SK-N-SH treated with all-trans-retinoic acid at 6 μM for 48 hours (cell line): ENCODE measurements at regions not wholly inside any gene's neighbourhood (a gene's known extent, or its start where the extent isn't known, plus 50 kb on each side); places are given as distances from the start of the nearest gene placed in this dataset.

Experiments
- ATAC-seq: fragments of 200-7000 bp; cut with Tn5 transposase; 3 replicates; pipeline ENCODE4 v1.9.1; 2020; ENCODE audit warnings: mild to moderate bottlenecking, moderate library complexity
- ARNTL ChIP-seq: fragments of 450-650 bp; formaldehyde crosslinking; IDR thresholded peaks from 2 replicates; pipeline ENCODE4 v1.5.0; 2020; ENCODE audit warnings: low read depth, mild to moderate bottlenecking, moderate library complexity, borderline replicate concordance
- CREB5 ChIP-seq: fragments of 250-450 bp; sonication (Bioruptor Pico); IDR thresholded peaks from 2 replicates; pipeline ENCODE4 v1.5.1; 2020; ENCODE audit warnings: low read depth, mild to moderate bottlenecking, moderate library complexity
- CSDC2 ChIP-seq: fragments of 250-450 bp; sonication (Bioruptor Pico); IDR thresholded peaks from 2 replicates; pipeline ENCODE4 v1.5.0; 2020; ENCODE audit warnings: mild to moderate bottlenecking, moderate library complexity
- CSRNP3 ChIP-seq: fragments of 250-450 bp; sonication (Bioruptor Pico); IDR thresholded peaks from 2 replicates; pipeline ENCODE4 v1.5.1; 2021; ENCODE audit warnings: mild to moderate bottlenecking, moderate library complexity
- ESRRG ChIP-seq: fragments of 250-450 bp; sonication (Bioruptor Pico); IDR thresholded peaks from 2 replicates; pipeline ENCODE4 v1.6.1; 2021; ENCODE audit warnings: mild to moderate bottlenecking
- GLIS3 ChIP-seq: fragments of 250-450 bp; sonication (Bioruptor Pico); IDR thresholded peaks from 2 replicates; pipeline ENCODE4 v1.5.0; 2020; ENCODE audit warnings: mild to moderate bottlenecking, moderate library complexity
- ISL1 ChIP-seq: fragments of 250-450 bp; sonication (Bioruptor Pico); IDR thresholded peaks from 2 replicates; pipeline ENCODE4 v2.1.2; 2022; ENCODE audit warnings: mild to moderate bottlenecking, moderate library complexity
- OSR1 ChIP-seq: fragments of 250-450 bp; sonication (Bioruptor Pico); IDR thresholded peaks from 2 replicates; pipeline ENCODE4 v1.8.0; 2022; ENCODE audit warnings: moderate library complexity, mild to moderate bottlenecking, inconsistent platforms
- PPARA ChIP-seq: fragments of 250-450 bp; sonication (Bioruptor Pico); IDR thresholded peaks from 2 replicates; pipeline ENCODE4 v1.5.0; 2020; ENCODE audit warnings: mild to moderate bottlenecking, borderline replicate concordance
- RARB ChIP-seq: fragments of 250-450 bp; sonication (Bioruptor Pico); IDR thresholded peaks from 2 replicates; pipeline ENCODE4 v1.8.0; 2021; ENCODE audit warnings: mild to moderate bottlenecking, moderate library complexity
- SNAI2 ChIP-seq: fragments of 250-450 bp; sonication (Bioruptor Pico); IDR thresholded peaks from 2 replicates; pipeline ENCODE4 v1.5.0; 2020; ENCODE audit warnings: mild to moderate bottlenecking, moderate library complexity
- TCF4 ChIP-seq: fragments of 250-450 bp; sonication (Bioruptor Pico); IDR thresholded peaks from 2 replicates; pipeline ENCODE4 v1.8.0; 2021; ENCODE audit warnings: mild to moderate bottlenecking, moderate library complexity, borderline replicate concordance
- TOX ChIP-seq: fragments of 250-450 bp; sonication (Bioruptor Pico); IDR thresholded peaks from 2 replicates; pipeline ENCODE4 v1.8.0; 2021; ENCODE audit warnings: mild to moderate bottlenecking, moderate library complexity, borderline replicate concordance
- ZC3H10 ChIP-seq: fragments of 250-450 bp; sonication (Bioruptor Pico); IDR thresholded peaks from 2 replicates; pipeline ENCODE4 v1.5.1; 2021; ENCODE audit warnings: mild to moderate bottlenecking, moderate library complexity
- ZFP3 ChIP-seq: fragments of 250-450 bp; sonication (Bioruptor Pico); IDR thresholded peaks from 2 replicates; pipeline ENCODE4 v1.5.0; 2020; ENCODE audit warnings: mild to moderate bottlenecking, moderate library complexity
- ZFP30 ChIP-seq: fragments of 450-650 bp; formaldehyde crosslinking; IDR thresholded peaks from 2 replicates; pipeline ENCODE4 v1.5.0; 2022; ENCODE audit warnings: mild to moderate bottlenecking, moderate library complexity
- ZNF565 ChIP-seq: fragments of 450-650 bp; formaldehyde crosslinking; conservative IDR thresholded peaks from 2 replicates; pipeline ENCODE4 v1.5.0; 2020; ENCODE audit warnings: low read depth, mild to moderate bottlenecking, moderate library complexity
- ZNF70 ChIP-seq: fragments of 450-650 bp; formaldehyde crosslinking; IDR thresholded peaks from 2 replicates; pipeline ENCODE4 v1.5.0; 2020; ENCODE audit warnings: mild to moderate bottlenecking, moderate library complexity
- ZNF8 ChIP-seq: fragments of 450-650 bp; formaldehyde crosslinking; IDR thresholded peaks from 2 replicates; pipeline ENCODE4 v1.5.0; 2020; ENCODE audit warnings: mild to moderate bottlenecking, moderate library complexity
- TF ChIP-seq, protein P1 (sequence below): fragments of 250-450 bp; sonication (Bioruptor Pico); IDR thresholded peaks from 2 replicates; pipeline ENCODE4 v1.5.0; 2020; ENCODE audit warnings: mild to moderate bottlenecking, moderate library complexity
- TF ChIP-seq, protein P2 (sequence below): fragments of 250-450 bp; sonication (Bioruptor Pico); IDR thresholded peaks from 2 replicates; pipeline ENCODE4 v1.8.0; 2021; ENCODE audit warnings: low read depth, mild to moderate bottlenecking, moderate library complexity, borderline replicate concordance

DNA sequence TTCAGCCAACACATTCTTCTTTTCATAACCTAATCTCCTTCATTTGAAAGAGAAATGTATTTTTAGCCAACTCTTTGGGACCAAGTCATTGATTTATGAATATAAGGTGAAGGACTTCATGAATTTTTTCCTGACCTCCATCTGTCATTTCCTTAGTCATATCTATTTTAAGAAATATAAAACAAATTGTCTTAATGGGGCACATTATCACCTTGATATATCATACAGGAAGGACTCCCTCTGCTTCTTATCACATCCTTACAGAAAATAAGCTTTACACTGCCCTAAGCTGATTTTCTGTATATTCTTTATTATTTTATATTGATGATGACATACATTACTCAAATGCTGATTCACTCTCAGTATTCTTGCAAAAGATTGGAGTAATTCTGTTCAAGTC, 1076.2 kb downstream of the TDRD15 start:
- no peak for TF ChIP-seq CSDC2 (CRISPR knock-in tag)
- TF ChIP-seq SNAI2: no peak
- TF ChIP-seq CREB5 (CRISPR knock-in tag): no peak
- TF ChIP-seq, protein P1, sequence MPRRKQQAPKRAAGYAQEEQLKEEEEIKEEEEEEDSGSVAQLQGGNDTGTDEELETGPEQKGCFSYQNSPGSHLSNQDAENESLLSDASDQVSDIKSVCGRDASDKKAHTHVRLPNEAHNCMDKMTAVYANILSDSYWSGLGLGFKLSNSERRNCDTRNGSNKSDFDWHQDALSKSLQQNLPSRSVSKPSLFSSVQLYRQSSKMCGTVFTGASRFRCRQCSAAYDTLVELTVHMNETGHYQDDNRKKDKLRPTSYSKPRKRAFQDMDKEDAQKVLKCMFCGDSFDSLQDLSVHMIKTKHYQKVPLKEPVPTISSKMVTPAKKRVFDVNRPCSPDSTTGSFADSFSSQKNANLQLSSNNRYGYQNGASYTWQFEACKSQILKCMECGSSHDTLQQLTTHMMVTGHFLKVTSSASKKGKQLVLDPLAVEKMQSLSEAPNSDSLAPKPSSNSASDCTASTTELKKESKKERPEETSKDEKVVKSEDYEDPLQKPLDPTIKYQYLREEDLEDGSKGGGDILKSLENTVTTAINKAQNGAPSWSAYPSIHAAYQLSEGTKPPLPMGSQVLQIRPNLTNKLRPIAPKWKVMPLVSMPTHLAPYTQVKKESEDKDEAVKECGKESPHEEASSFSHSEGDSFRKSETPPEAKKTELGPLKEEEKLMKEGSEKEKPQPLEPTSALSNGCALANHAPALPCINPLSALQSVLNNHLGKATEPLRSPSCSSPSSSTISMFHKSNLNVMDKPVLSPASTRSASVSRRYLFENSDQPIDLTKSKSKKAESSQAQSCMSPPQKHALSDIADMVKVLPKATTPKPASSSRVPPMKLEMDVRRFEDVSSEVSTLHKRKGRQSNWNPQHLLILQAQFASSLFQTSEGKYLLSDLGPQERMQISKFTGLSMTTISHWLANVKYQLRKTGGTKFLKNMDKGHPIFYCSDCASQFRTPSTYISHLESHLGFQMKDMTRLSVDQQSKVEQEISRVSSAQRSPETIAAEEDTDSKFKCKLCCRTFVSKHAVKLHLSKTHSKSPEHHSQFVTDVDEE (CRISPR knock-in tag): no peak
- no peak for TF ChIP-seq ESRRG (CRISPR knock-in tag)
- TF ChIP-seq RARB: no peak
- TF ChIP-seq ZFP3 (CRISPR knock-in tag): no peak
- no peak for TF ChIP-seq ZC3H10 (CRISPR knock-in tag)
- TF ChIP-seq ZNF70: no peak
- no peak for TF ChIP-seq ZNF8 (CRISPR knock-in tag)
- TF ChIP-seq ISL1 (CRISPR knock-in tag): no peak
- TF ChIP-seq TOX (CRISPR knock-in tag): no peak
- no peak for TF ChIP-seq CSRNP3 (CRISPR knock-in tag)
- no peak for TF ChIP-seq TCF4 (CRISPR knock-in tag)
- TF ChIP-seq, protein P2, sequence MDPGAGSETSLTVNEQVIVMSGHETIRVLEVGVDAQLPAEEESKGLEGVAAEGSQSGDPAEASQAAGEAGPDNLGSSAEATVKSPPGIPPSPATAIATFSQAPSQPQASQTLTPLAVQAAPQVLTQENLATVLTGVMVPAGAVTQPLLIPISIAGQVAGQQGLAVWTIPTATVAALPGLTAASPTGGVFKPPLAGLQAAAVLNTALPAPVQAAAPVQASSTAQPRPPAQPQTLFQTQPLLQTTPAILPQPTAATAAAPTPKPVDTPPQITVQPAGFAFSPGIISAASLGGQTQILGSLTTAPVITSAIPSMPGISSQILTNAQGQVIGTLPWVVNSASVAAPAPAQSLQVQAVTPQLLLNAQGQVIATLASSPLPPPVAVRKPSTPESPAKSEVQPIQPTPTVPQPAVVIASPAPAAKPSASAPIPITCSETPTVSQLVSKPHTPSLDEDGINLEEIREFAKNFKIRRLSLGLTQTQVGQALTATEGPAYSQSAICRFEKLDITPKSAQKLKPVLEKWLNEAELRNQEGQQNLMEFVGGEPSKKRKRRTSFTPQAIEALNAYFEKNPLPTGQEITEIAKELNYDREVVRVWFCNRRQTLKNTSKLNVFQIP (CRISPR knock-in tag): no peak
- no peak for TF ChIP-seq ARNTL (CRISPR knock-in tag)
- no peak for TF ChIP-seq ZFP30 (CRISPR knock-in tag)
- TF ChIP-seq GLIS3: no peak
- no peak for TF ChIP-seq OSR1 (CRISPR knock-in tag)
- no peak for TF ChIP-seq PPARA (CRISPR knock-in tag)
- TF ChIP-seq, all 23 proteins: peak for 0
- no peak for ATAC-seq

- TF ChIP-seq ESRRG (CRISPR knock-in tag) (no peak), ZNF565 (CRISPR knock-in tag) (no peak), ZNF8 (CRISPR knock-in tag) (no peak), SNAI2 (no peak), ZFP30 (CRISPR knock-in tag) (no peak), CREB5 (CRISPR knock-in tag) (no peak)
- TF ChIP-seq, protein P1 (CRISPR knock-in tag): no peak
- no peak for ATAC-seq
Measured at GRCh38 chr2:22209545-22209944, 1085.8 kb downstream of the TDRD15 start.
